HG03175 (cell line): ENCODE measurements at regions not wholly inside any gene's neighbourhood (a gene's known extent, or its start where the extent isn't known, plus 50 kb on each side); places are given as distances from the start of the nearest gene placed in this dataset.
"Not testable (repeated sequence)": the region's sequence is repeated elsewhere in the genome, so short reads cannot be mapped to it uniquely, and the experiment has no call there.

Experiments used
- ATAC-seq: cut with Tn5 transposase; IDR thresholded peaks from one replicate; pipeline ENCODE4 v1.9.1; 2021; ENCODE audit warnings: mild to moderate bottlenecking, moderate library complexity; ENCODE audit not compliant: unreplicated experiment

- no peak for ATAC-seq
These were observed 1241.9 kb downstream of the UQCRFS1 start for GRCh38 chr19:27971071-27971470.

- no peak for ATAC-seq
These were observed 1246.5 kb downstream of the UQCRFS1 start for GRCh38 chr19:27966390-27966816.

- ATAC-seq: no peak
These were observed 1248.8 kb downstream of the UQCRFS1 start for GRCh38 chr19:27964185-27964584.

- no peak for ATAC-seq
These were observed 1250.7 kb downstream of the UQCRFS1 start for GRCh38 chr19:27962264-27962663.

- no peak for ATAC-seq
These were observed 1257.2 kb downstream of the UQCRFS1 start for GRCh38 chr19:27955485-27956480.

- ATAC-seq: not testable (repeated sequence)
These were observed 1270.3 kb downstream of the UQCRFS1 start for GRCh38 chr19:27942607-27943006.

GRCh38 chr19:27936139-27936538 is 1276.8 kb downstream of the UQCRFS1 start:
- no peak for ATAC-seq

GRCh38 chr19:27935669-27936068 is 1277.3 kb downstream of the UQCRFS1 start:
- ATAC-seq: no peak

GRCh38 chr19:27929399-27929798 is 1283.6 kb downstream of the UQCRFS1 start:
- no peak for ATAC-seq

GRCh38 chr19:27925202-27925601 is 1287.7 kb downstream of the UQCRFS1 start:
- no peak for ATAC-seq

- ATAC-seq: no peak
These were observed 1290.0 kb downstream of the UQCRFS1 start for GRCh38 chr19:27922970-27923369.

- ATAC-seq: no peak
These were observed 1292.2 kb downstream of the UQCRFS1 start for GRCh38 chr19:27920774-27921173.

GRCh38 chr19:27918818-27919217 is 1294.1 kb downstream of the UQCRFS1 start:
- ATAC-seq: no peak

- no peak for ATAC-seq
These were observed 1301.6 kb downstream of the UQCRFS1 start for GRCh38 chr19:27911122-27911898.

- ATAC-seq: no peak
These were observed 1303.1 kb downstream of the UQCRFS1 start for GRCh38 chr19:27909861-27910260.

GRCh38 chr19:27909185-27909840 is 1303.6 kb downstream of the UQCRFS1 start:
- ATAC-seq: no peak

GRCh38 chr19:27906081-27906480 is 1306.9 kb downstream of the UQCRFS1 start:
- no peak for ATAC-seq

- ATAC-seq: no peak
These were observed 1307.9 kb downstream of the UQCRFS1 start for GRCh38 chr19:27905074-27905473.

- no peak for ATAC-seq
These were observed 1311.9 kb downstream of the UQCRFS1 start for GRCh38 chr19:27901078-27901477.

- no peak for ATAC-seq
These were observed 1316.9 kb downstream of the UQCRFS1 start for GRCh38 chr19:27896091-27896490.
